A549 (cell line): ENCODE measurements at regions not wholly inside any gene's neighbourhood (a gene's known extent, or its start where the extent isn't known, plus 50 kb on each side); places are given as distances from the start of the nearest gene placed in this dataset.

Experiments
- ATAC-seq, 2 experiments: fragments of 200-7000 bp in 1 of 2; fragments of >200 bp in 1 of 2; cut with Nextera tagmentation in 1 of 2; cut with Tn5 transposase in 1 of 2; 3 replicates each; pipeline versions ENCODE4 v1.8.0 to v1.9.1; 2018 to 2020; ENCODE audit warnings: mild to moderate bottlenecking in 1 of 2, moderate library complexity in 1 of 2
- CTCF ChIA-PET: fragments of 300-600 bp; sonication (Branson Sonifier 250); formaldehyde crosslinking; extraction: SDS; loops from one replicate; lab custom pipeline; 2021; ENCODE audit warnings: antibody characterized with exemption, inconsistent platforms; lab: Yijun Ruan, JAX
- POLR2A ChIA-PET: fragments of 350-600 bp; formaldehyde crosslinking; extraction: SDS; loops from one replicate; lab custom pipeline; 2021; ENCODE audit warnings: antibody characterized with exemption, inconsistent platforms; lab: Yijun Ruan, JAX
- DNase-seq, 2 experiments: peaks; one replicate each; pipeline versions ENCODE4 v3.0.0 to v3.0.0-alpha.2; 2011 to 2016; ENCODE audit warnings: low read depth in 1 of 2, low spot score in 1 of 2
- FAIRE-seq: peaks from 2 replicates; lab custom pipeline; 2011; peaks lifted over from hg19 to GRCh38; lab: Jason Lieb, UNC
- H3K27ac ChIP-seq, 2 experiments: fragments of >200 bp; sonication (Bioruptor Twin); formaldehyde crosslinking; 3 replicates each; pipeline ENCODE4 v1.5.1; 2016 to 2017
- H3K4me1 ChIP-seq: fragments of >200 bp; sonication (Bioruptor Twin); formaldehyde crosslinking; 3 replicates; pipeline ENCODE4 v1.6.1; 2016
- H3K4me2 ChIP-seq: fragments of >200 bp; sonication (Bioruptor Twin); formaldehyde crosslinking; 3 replicates; pipeline ENCODE4 v1.6.1; 2016
- H3K4me3 ChIP-seq: fragments of >200 bp; sonication (Bioruptor Twin); formaldehyde crosslinking; 3 replicates; pipeline ENCODE4 v1.5.1; 2016
- H3K9me3 ChIP-seq: fragments of >200 bp; sonication (Bioruptor Twin); formaldehyde crosslinking; 3 replicates; pipeline ENCODE4 v1.6.1; 2016
- BHLHE40 ChIP-seq: IDR thresholded peaks from 2 replicates; pipeline ENCODE4 v1.6.1; 2012; ENCODE audit warnings: low read depth, low read length, inconsistent platforms
- CBX8 ChIP-seq: fragments of 200-600 bp; sonication (generic); IDR thresholded peaks from 2 replicates; pipeline ENCODE4 v1.6.1; 2016
- CHD2 ChIP-seq: fragments of 150-350 bp; IDR thresholded peaks from 2 replicates; pipeline ENCODE4 v1.6.1; 2014; ENCODE audit warnings: low read length; ENCODE audit not compliant: partially characterized antibody
- CHD4 ChIP-seq: fragments of 200-600 bp; sonication (generic); IDR thresholded peaks from 2 replicates; pipeline ENCODE4 v1.6.1; 2016; ENCODE audit warnings: antibody characterized with exemption, mild to moderate bottlenecking, borderline replicate concordance
- CTCF ChIP-seq: fragments of >200 bp; sonication (Bioruptor Twin); formaldehyde crosslinking; IDR thresholded peaks from 3 replicates; pipeline ENCODE4 v1.5.1; 2016
- EHF ChIP-seq: fragments of 250-450 bp; sonication (Bioruptor Pico); IDR thresholded peaks from 2 replicates; pipeline ENCODE4 v1.5.0; 2020; ENCODE audit warnings: mild to moderate bottlenecking
- ESRRA ChIP-seq: fragments of 150-350 bp; IDR thresholded peaks from 2 replicates; pipeline ENCODE4 v1.6.1; 2014; ENCODE audit warnings: mild to moderate bottlenecking, low read length, borderline replicate concordance
- HOXB13 ChIP-seq: fragments of 250-450 bp; sonication (Bioruptor Pico); IDR thresholded peaks from 2 replicates; pipeline ENCODE4 v1.5.0; 2020; ENCODE audit warnings: low read depth, mild to moderate bottlenecking, moderate library complexity
- JUNB ChIP-seq: fragments of >200 bp; sonication (Bioruptor Twin); formaldehyde crosslinking; IDR thresholded peaks from 2 replicates; pipeline ENCODE4 v1.6.1; 2016
- KDM1A ChIP-seq: fragments of 200-600 bp; sonication (generic); IDR thresholded peaks from 2 replicates; pipeline ENCODE4 v1.6.1; 2016; ENCODE audit warnings: low read depth, mild to moderate bottlenecking
- MAZ ChIP-seq: fragments of 150-350 bp; IDR thresholded peaks from 2 replicates; pipeline ENCODE4 v1.6.1; 2014; ENCODE audit warnings: antibody characterized with exemption, low read depth, low read length, borderline replicate concordance
- MYC ChIP-seq: IDR thresholded peaks from 2 replicates; pipeline ENCODE4 v1.6.1; 2012; ENCODE audit warnings: mild to moderate bottlenecking, inconsistent platforms, low read length, improper control_type of control experiment, borderline replicate concordance
- PBX3 ChIP-seq: IDR thresholded peaks from 2 replicates; pipeline ENCODE4 v1.6.1; 2012
- RARB ChIP-seq: fragments of 250-450 bp; sonication (Bioruptor Pico); IDR thresholded peaks from 2 replicates; pipeline ENCODE4 v1.8.0; 2021; ENCODE audit warnings: mild to moderate bottlenecking, moderate library complexity
- RCOR1 ChIP-seq: fragments of 150-350 bp; IDR thresholded peaks from 2 replicates; pipeline ENCODE4 v1.6.1; 2014; ENCODE audit warnings: antibody characterized with exemption, low read length, low read depth
- RNF2 ChIP-seq: fragments of 200-600 bp; sonication (generic); IDR thresholded peaks from 2 replicates; pipeline ENCODE4 v1.6.1; 2016; ENCODE audit warnings: low read depth, mild to moderate bottlenecking, antibody characterized with exemption, moderate library complexity, borderline replicate concordance
- SMC3 ChIP-seq: fragments of >200 bp; sonication (Bioruptor Twin); formaldehyde crosslinking; IDR thresholded peaks from 3 replicates; pipeline ENCODE4 v1.6.1; 2018; ENCODE audit warnings: inconsistent platforms
- TP53 ChIP-seq: fragments of 250-450 bp; sonication (Bioruptor Pico); IDR thresholded peaks from 2 replicates; pipeline ENCODE4 v1.5.0; 2021; ENCODE audit warnings: mild to moderate bottlenecking, moderate library complexity
- USF2 ChIP-seq: fragments of 450-650 bp; IDR thresholded peaks from 2 replicates; pipeline ENCODE4 v1.6.1; 2014; ENCODE audit warnings: antibody characterized with exemption
- ZC3H11A ChIP-seq: fragments of 450-650 bp; IDR thresholded peaks from 2 replicates; pipeline ENCODE4 v1.6.1; 2014; ENCODE audit warnings: antibody characterized with exemption, mild to moderate bottlenecking
- WGBS: methylation state at CpG from one replicate; pipeline ENCODE4 v1.1.6; 2017; ENCODE audit errors: missing lambda C conversion rate; 5-methylcytosine and 5-hydroxymethylcytosine counted together

GRCh38 chr5:88606173-88606572 is 276.8 kb downstream of the MEF2C start:
- POLR2A ChIA-PET = no interaction called here
- ATAC-seq = no peak
- no peak for DNase-seq
- Histone ChIP-seq H3K4me1 (no peaks in the 10 kb centered on the region), H3K4me3 (no peak overlapping the region), H3K4me2 (no peak overlapping the region), H3K9me3 (no peaks in the 10 kb centered on the region), H3K27ac (no peak overlapping the region)
- CTCF ChIA-PET = interaction anchor here (1.2 kb wide), 1 partner anchor 9 kb away, joined by 3 read pairs; no protein-coding TSS in a partner anchor
- 2% methylated on average over 1 of the region's 1 CpG for WGBS
- no peak for FAIRE-seq
- TF ChIP-seq MAZ (no peak), ZC3H11A (no peak), BHLHE40 (no peak), EHF (CRISPR knock-in tag) (no peak), PBX3 (no peak), RNF2 (no peak), HOXB13 (no peak), RARB (no peak), ESRRA (no peak), SMC3 (no peak), CBX8 (no peak), MYC (no peak), CTCF (no peak), CHD4 (no peak), JUNB (no peak), KDM1A (no peak), TP53 (CRISPR knock-in tag) (no peak), RCOR1 (no peak), USF2 (no peak)

- Histone ChIP-seq H3K4me3 (no peak overlapping the region), H3K4me2 (no peak overlapping the region), H3K27ac (no peak overlapping the region), H3K4me1 (no peaks in the 10 kb centered on the region), H3K9me3 (no peaks in the 10 kb centered on the region)
- peak in 1 of 2 experiments; percentile 26; a peak in 1 of 6 replicates for ATAC-seq
- TF ChIP-seq CHD2 (no peak), CTCF (peak; percentile 42)
- CTCF ChIA-PET = interaction anchor here (0.7 kb wide), 1 partner anchor 66 kb away, joined by 3 read pairs; no protein-coding TSS in a partner anchor
- FAIRE-seq = no peak
- peak in 1 of 2 experiments; percentile 44 for DNase-seq
- POLR2A ChIA-PET = no interaction called here
- 58% methylated on average over 18 of the region's 22 CpGs for WGBS
Measured at GRCh38 chr5:88602584-88602983, 280.4 kb downstream of the MEF2C start.
